H1 (cell line): ENCODE measurements at regions not wholly inside any gene's neighbourhood (a gene's known extent, or its start where the extent isn't known, plus 50 kb on each side); places are given as distances from the start of the nearest gene placed in this dataset.

Experiments
- ATF2 ChIP-seq: IDR thresholded peaks from 2 replicates; pipeline ENCODE4 v1.6.1; 2012; ENCODE audit warnings: low read length, inconsistent platforms
- CEBPB ChIP-seq: IDR thresholded peaks from 2 replicates; pipeline ENCODE4 v1.6.1; 2012; ENCODE audit warnings: low read depth, low read length
- CHD7 ChIP-seq: fragments of 300-600 bp; sonication (generic); IDR thresholded peaks from 2 replicates; pipeline ENCODE4 v1.7.1; 2012; ENCODE audit warnings: low read length, moderate library complexity, mild to moderate bottlenecking, inconsistent platforms; ENCODE audit not compliant: insufficient replicate concordance
- MAX ChIP-seq: IDR thresholded peaks from 2 replicates; pipeline ENCODE4 v1.6.1; 2012; ENCODE audit warnings: inconsistent platforms
- PHF8 ChIP-seq: fragments of 200-600 bp; sonication (generic); conservative IDR thresholded peaks from 2 replicates; pipeline ENCODE4 v1.7.1; 2012; ENCODE audit warnings: low read depth, mild to moderate bottlenecking, inconsistent platforms, low read length, moderate library complexity
- RFX5 ChIP-seq: IDR thresholded peaks from 2 replicates; pipeline ENCODE4 v1.6.1; 2011; ENCODE audit warnings: low read depth, low read length, improper control_type of control experiment, borderline replicate concordance
- TCF12 ChIP-seq: IDR thresholded peaks from 2 replicates; pipeline ENCODE4 v1.6.1; 2011; ENCODE audit warnings: low read depth, mild to moderate bottlenecking, low read length
- YY1 ChIP-seq: IDR thresholded peaks from 2 replicates; pipeline ENCODE4 v1.6.1; 2011; ENCODE audit warnings: low read depth, mild to moderate bottlenecking, low read length

GRCh38 chr17:72592967-72593325 is 472.1 kb downstream of the SOX9 start (continued):
- TF ChIP-seq CHD7 (no peak), PHF8 (no peak), YY1 (no peak), CEBPB (no peak), MAX (no peak), ATF2 (no peak), RFX5 (no peak), TCF12 (no peak)
